ENCODE measurements at regions not wholly inside any gene's neighbourhood (a gene's known extent, or its start where the extent isn't known, plus 50 kb on each side); places are given as distances from the start of the nearest gene placed in this dataset.

DNA sequence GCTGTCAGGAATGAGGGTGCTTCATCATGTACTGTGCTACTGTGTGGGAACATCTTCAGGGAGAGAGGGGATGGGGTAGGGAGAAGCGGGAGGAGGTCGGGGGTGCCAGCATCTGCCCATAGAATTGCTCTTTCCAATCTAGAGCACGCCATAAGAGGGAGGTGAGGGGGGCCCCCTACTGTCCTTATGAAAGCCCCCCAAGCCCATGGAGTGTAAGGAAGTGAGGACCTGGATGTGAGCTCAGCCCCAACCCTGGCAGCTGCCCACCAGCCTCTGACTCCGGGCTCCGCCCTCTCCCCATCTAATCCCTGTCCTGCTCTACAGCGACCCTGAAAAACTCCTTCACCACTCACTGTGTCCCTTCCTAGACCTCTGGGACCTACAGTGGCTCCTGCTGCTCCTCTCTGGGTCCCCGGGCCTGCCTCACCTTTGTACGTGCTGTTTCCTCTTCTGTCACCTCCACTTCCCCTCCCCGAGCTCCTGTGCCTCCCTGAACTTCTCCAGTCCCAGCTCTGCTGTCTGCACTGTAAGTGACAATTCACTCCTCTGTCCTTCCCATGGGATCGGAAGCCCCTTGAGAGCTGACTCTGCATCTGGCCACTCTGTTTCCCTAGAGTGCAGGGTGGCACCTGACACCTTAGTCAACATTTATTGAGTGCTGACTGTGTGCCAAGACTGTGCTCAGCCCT, 269.4 kb downstream of the PTPRU start:
- DNase-seq (ENCODE audit: low read depth): no peak

GRCh38 chr1:29504709-29505410, 268.5 kb downstream of the PTPRU start:
- DNase-seq (ENCODE audit: low read depth): no peak

- no peak for DNase-seq (ENCODE audit: low read depth)
Measured at GRCh38 chr1:29504196-29504595, 267.9 kb downstream of the PTPRU start.

DNA sequence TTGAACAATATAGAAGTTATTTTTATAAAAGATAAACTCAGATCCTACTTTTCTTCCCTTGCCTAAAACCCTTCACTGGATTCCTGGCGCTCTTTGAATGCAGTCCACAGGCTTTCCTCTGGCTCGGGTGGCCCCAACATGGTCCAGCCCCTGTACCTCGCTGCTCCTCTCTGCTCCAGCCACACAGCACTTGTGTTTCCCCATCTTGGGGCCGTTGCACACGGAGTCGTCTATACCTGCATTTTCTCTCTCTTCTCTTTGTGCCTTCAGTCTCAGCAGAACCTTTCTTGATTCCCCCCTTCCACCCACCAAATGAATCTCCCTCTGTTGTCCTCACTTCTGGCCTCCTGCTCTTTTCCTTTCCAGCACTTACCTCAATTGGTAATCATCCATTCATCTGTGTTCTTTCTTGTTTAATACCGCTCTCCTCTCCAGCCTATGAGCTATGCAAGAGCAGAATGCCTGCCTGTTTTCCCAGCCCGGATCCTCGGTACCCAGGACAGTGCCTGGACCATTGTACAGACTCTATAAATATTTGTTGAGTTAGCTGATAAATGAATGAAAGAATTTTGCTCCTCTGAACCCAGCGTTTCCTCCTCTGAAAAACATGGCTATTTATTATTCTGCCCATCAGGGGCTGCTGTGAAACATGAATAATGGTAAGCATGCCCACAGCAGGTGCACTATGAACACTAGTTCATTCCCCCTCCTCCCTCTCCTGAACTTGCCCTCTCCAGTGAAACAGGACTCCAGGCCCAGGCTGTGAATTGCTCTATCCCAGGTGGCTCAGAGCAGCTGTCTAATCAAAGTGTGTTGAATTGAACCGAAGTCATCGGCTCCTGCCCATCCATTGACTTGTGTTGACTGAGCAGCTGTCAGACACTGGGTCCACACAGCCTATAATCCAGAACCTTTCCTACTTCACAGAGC, 266.9 kb downstream of the PTPRU start:
- no peak for DNase-seq (ENCODE audit: low read depth)

GRCh38 chr1:29502225-29502910, 266.0 kb downstream of the PTPRU start:
- DNase-seq (ENCODE audit: low read depth): no peak

DNA sequence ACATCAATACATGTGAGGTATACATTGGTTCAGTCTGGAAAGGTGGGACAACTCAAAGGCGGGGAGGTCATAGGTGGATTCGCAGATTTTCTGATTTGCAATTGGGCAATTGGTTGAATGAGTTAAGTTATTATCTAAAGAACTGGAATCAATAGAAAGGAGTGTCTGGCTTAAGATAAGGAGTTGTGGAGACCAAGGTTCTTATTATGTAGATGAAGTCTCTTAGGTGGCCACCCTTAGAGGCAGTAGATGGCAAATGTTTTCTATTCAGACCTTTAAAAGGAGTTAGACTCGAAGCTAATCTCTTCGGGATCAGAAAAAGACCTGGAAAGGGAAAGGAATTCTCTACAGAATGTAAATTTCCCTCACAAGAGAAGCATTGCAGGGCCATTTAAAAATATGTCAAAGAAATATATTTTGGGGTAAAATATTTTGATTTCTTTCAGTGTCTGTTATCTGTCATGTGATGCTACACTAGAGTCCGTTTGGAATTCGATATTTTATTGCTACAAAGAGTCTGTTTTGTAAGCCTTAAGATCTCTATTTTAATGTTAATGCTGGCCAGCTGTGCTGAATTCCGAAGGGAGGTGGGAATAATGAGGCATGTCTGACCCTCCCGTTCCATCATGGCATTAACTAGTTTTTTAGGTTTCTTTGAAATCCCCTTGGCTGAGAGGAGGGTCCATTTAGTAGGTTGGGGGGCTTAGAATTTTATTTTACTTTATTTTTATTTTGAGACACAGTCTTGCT, 265.1 kb downstream of the PTPRU start:
- DNase-seq (ENCODE audit: low read depth): no peak

GRCh38 chr1:29500651-29501050, 264.3 kb downstream of the PTPRU start:
- DNase-seq (ENCODE audit: low read depth): no peak

GRCh38 chr1:29500041-29500440, 263.7 kb downstream of the PTPRU start:
- no peak for DNase-seq (ENCODE audit: low read depth)

- no peak for DNase-seq (ENCODE audit: low read depth)
Measured at GRCh38 chr1:29499104-29499650, 262.9 kb downstream of the PTPRU start.

DNA sequence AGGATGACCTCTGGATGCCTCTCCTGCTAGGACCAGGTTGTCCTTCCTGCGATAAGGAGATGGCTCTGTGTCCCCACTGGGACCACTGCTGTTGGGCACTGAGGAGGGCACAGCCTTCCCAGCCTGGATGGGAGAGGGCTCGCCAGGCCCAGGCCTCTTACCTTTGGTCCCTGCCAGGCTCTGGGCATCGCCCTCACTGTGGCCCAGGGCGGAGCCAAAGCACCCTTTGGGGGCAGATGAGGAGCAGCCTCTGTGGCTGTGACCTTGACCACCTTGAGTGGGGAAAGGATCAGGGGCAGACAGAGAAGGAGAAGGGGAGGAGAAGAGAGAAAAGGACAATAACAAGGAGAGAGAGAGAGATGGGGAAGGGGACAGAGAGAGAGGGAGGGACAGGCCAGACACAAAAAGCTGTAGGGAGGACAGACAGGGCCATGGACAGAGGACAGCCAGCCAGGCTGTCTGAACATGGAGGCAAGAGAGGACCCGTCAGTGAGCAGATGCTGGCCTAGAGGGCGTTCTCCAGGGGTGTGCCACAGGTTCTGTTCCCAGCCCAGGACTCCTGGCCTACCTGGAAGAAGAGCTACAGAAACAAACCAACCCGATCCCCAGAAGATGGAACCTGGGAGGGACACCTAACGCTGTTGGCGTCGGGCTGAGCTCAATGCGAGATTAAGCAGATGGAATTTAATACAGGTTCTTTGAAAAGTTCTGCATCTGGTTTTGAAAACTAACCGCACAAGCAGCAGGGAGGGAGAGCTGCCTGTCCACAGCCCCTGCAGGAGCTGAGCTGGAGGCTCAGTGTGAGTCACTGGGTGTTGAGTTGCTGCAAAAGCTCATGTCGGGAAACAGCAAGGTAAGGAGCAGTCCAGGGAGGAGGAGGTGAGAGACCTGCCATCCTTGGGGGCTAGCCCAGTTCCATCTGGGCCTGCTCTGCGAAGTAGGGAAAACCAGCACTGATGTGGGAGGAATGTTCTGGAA, 262.1 kb downstream of the PTPRU start:
- peak; percentile 11 for DNase-seq (ENCODE audit: low read depth)

GRCh38 chr1:29497395-29498125, 261.2 kb downstream of the PTPRU start:
- no peak for DNase-seq (ENCODE audit: low read depth)

- DNase-seq (ENCODE audit: low read depth): no peak
Measured at GRCh38 chr1:29496701-29497100, 260.4 kb downstream of the PTPRU start.

GRCh38 chr1:29490204-29490934, 254.0 kb downstream of the PTPRU start:
- DNase-seq (ENCODE audit: low read depth): no peak

- no peak for DNase-seq (ENCODE audit: low read depth)
Measured at GRCh38 chr1:29489471-29489870, 253.1 kb downstream of the PTPRU start.

DNA sequence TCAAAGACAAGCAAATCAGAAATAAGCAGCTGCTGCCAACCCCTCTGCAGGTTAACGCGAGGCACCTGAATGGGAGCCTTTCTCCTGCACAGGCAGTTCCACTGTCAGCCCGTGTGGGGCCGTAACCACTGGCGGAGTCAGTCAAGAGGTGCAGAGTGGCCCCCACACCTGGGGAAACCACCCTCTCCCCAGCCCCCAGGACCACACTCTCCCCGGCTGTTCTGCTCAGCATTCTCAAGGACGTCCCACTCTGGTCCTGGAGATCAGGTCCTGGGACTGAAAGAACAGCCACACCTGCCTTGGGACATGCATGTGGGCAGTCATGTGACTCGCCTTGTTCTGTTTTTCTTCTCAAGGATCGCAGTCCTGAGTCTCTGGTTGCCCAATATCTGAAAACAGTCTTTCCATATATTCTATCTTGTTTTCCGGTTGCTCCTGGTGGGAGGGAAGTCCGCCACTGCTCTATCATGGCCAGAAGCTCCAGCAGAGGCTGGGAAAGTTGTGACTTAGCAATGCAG, 252.5 kb downstream of the PTPRU start:
- no peak for DNase-seq (ENCODE audit: low read depth)

GRCh38 chr1:29488086-29488793, 251.9 kb downstream of the PTPRU start:
- no peak for DNase-seq (ENCODE audit: low read depth)

GRCh38 chr1:29487291-29487690, 251.0 kb downstream of the PTPRU start:
- DNase-seq (ENCODE audit: low read depth): no peak
